Immature natural killer cell (primary cell): ENCODE measurements at regions not wholly inside any gene's neighbourhood (a gene's known extent, or its start where the extent isn't known, plus 50 kb on each side); places are given as distances from the start of the nearest gene placed in this dataset.

Experiments used
- DNase-seq, 3 donors: peaks; one replicate each; pipeline ENCODE4 v3.0.0; 2022; ENCODE audit warnings: mixed read lengths in 1 of 3
- H3K27ac Mint-ChIP-seq, 6 donors: one replicate each; pipeline ENCODE4 v1.8.0; 2020; ENCODE audit warnings: mixed read lengths in 6 of 6, mild to moderate bottlenecking in 5 of 6, inconsistent platforms in 4 of 6, moderate library complexity in 3 of 6
- H3K27me3 Mint-ChIP-seq, 3 donors: one replicate each; pipeline ENCODE4 v1.8.0; 2020 to 2021; ENCODE audit warnings: low read depth in 3 of 3, mild to moderate bottlenecking in 3 of 3, mixed read lengths in 3 of 3, moderate library complexity in 3 of 3, inconsistent platforms in 1 of 3
- H3K36me3 Mint-ChIP-seq, 3 donors: one replicate each; pipeline ENCODE4 v1.8.0; 2020; ENCODE audit warnings: mixed read lengths in 3 of 3, inconsistent platforms in 2 of 3, mild to moderate bottlenecking in 2 of 3
- H3K4me1 Mint-ChIP-seq, 2 donors: one replicate each; pipeline ENCODE4 v1.8.0; 2020; ENCODE audit warnings: inconsistent platforms in 2 of 2, mild to moderate bottlenecking in 2 of 2, mixed read lengths in 2 of 2, moderate library complexity in 1 of 2
- H3K4me3 Mint-ChIP-seq, 5 donors: one replicate each; pipeline ENCODE4 v1.8.0; 2020; ENCODE audit warnings: mild to moderate bottlenecking in 5 of 5, mixed read lengths in 5 of 5, inconsistent platforms in 3 of 5, moderate library complexity in 3 of 5
- H3K9me3 Mint-ChIP-seq, 6 donors: one replicate each; pipeline ENCODE4 v1.8.0; 2020; ENCODE audit warnings: mild to moderate bottlenecking in 6 of 6, mixed read lengths in 6 of 6, inconsistent platforms in 4 of 6, moderate library complexity in 3 of 6

- no peak overlapping the region for H3K4me3 Mint-ChIP-seq
- H3K27me3 Mint-ChIP-seq = peaks cover 1 to 3% (median 2%) of the 10 kb centered on the region in 3 donors
- no peaks in the 10 kb centered on the region for H3K4me1 Mint-ChIP-seq
- no peaks in the 10 kb centered on the region for H3K36me3 Mint-ChIP-seq
- no peak overlapping the region for H3K27ac Mint-ChIP-seq
- DNase-seq = no peak
- H3K9me3 Mint-ChIP-seq = peaks cover 0 to 1% (median 0%) of the 10 kb centered on the region in 6 donors
These were observed 100.7 kb downstream of the EFNB1 start for GRCh38 chrX:68929332-68930150.

- no peaks in the 10 kb centered on the region for H3K36me3 Mint-ChIP-seq
- no peak overlapping the region for H3K27ac Mint-ChIP-seq
- peaks cover 0 to 1% (median 0%) of the 10 kb centered on the region in 6 donors for H3K9me3 Mint-ChIP-seq
- no peaks in the 10 kb centered on the region for H3K4me1 Mint-ChIP-seq
- peaks cover 1 to 3% (median 2%) of the 10 kb centered on the region in 3 donors for H3K27me3 Mint-ChIP-seq
- H3K4me3 Mint-ChIP-seq = no peak overlapping the region
- DNase-seq = no peak
These were observed 99.6 kb downstream of the EFNB1 start for GRCh38 chrX:68928401-68928800.

- Mint-ChIP-seq H3K36me3 (no peaks in the 10 kb centered on the region), H3K9me3 (peaks cover 0 to 1% (median 0%) of the 10 kb centered on the region in 6 donors), H3K4me1 (no peaks in the 10 kb centered on the region), H3K4me3 (no peak overlapping the region), H3K27me3 (peaks cover 1 to 3% (median 2%) of the 10 kb centered on the region in 3 donors), H3K27ac (no peak overlapping the region)
- DNase-seq = no peak
These were observed 98.4 kb downstream of the EFNB1 start for GRCh38 chrX:68927178-68927577.

GRCh38 chrX:68923147-68923546 is 94.3 kb downstream of the EFNB1 start:
- DNase-seq = no peak
- Mint-ChIP-seq H3K9me3 (no peaks in the 10 kb centered on the region), H3K4me1 (peaks cover 3 to 8% of the 10 kb centered on the region in 2 donors), H3K36me3 (no peaks in the 10 kb centered on the region), H3K4me3 (no peak overlapping the region), H3K27me3 (peaks cover 0 to 3% (median 3%) of the 10 kb centered on the region in 3 donors), H3K27ac (no peak overlapping the region)

- H3K27me3 Mint-ChIP-seq = peaks cover 0 to 3% (median 3%) of the 10 kb centered on the region in 3 donors
- no peaks in the 10 kb centered on the region for H3K36me3 Mint-ChIP-seq
- H3K9me3 Mint-ChIP-seq = no peaks in the 10 kb centered on the region
- H3K4me1 Mint-ChIP-seq = peaks cover 3 to 8% of the 10 kb centered on the region in 2 donors
- DNase-seq = no peak
- no peak overlapping the region for H3K27ac Mint-ChIP-seq
- H3K4me3 Mint-ChIP-seq = no peak overlapping the region
These were observed 93.2 kb downstream of the EFNB1 start for GRCh38 chrX:68922013-68922412.

- DNase-seq = no peak
- no peaks in the 10 kb centered on the region for H3K36me3 Mint-ChIP-seq
- H3K4me3 Mint-ChIP-seq = no peak overlapping the region
- H3K27ac Mint-ChIP-seq = no peak overlapping the region
- no peaks in the 10 kb centered on the region for H3K9me3 Mint-ChIP-seq
- H3K27me3 Mint-ChIP-seq = peaks cover 0 to 4% (median 3%) of the 10 kb centered on the region in 3 donors
- peaks cover 6 to 8% of the 10 kb centered on the region in 2 donors for H3K4me1 Mint-ChIP-seq
These were observed 91.7 kb downstream of the EFNB1 start for GRCh38 chrX:68920561-68920960.

DNA sequence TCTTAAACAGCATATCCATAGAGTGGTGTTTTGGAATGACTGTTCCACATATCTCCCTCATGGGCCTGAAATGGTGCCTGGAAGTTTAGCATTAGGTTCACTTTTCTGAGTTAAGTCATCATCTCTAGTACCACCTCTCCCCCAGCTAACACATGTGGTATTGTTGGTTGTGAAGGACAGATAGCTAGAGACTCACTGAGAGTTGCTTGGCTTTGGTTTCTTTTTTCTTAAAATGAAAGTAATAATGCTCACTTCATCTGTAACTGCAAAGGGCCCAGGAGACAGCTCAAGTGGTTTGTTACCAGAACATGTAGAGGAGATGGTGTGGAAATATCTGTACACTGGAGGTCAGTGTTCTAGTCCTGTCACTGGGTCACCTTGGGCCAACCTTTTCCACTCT is 90.9 kb downstream of the EFNB1 start:
- H3K27ac Mint-ChIP-seq = peak overlapping the region in 1 of 6 donors; percentile 49
- peak in 2 of 3 donors; percentile 5 to 12 for DNase-seq
- no peaks in the 10 kb centered on the region for H3K9me3 Mint-ChIP-seq

DNA sequence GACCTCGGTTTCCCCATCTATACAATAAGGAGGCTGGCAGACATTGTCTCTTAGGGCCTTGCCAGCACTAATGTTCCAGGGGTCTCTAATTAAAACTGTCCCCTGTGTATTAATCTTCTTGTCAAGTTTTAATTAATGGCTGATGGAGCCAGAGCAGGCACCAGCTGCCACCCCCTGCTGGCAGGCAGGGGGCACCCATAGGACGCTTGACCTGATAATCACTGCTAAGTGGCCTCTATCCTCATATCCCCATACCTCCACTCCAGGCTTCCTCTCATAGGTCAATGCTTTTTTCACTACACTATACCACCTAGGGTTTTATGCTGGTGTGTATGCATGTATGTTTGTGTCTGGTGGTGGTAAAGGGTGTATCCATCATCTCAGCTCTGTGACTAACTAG is 89.4 kb downstream of the EFNB1 start:
- H3K4me1 Mint-ChIP-seq = peaks cover 6 to 8% of the 10 kb centered on the region in 2 donors
- H3K27me3 Mint-ChIP-seq = peaks cover 0 to 7% (median 3%) of the 10 kb centered on the region in 3 donors
- H3K4me3 Mint-ChIP-seq = no peak overlapping the region
- no peaks in the 10 kb centered on the region for H3K36me3 Mint-ChIP-seq
- H3K9me3 Mint-ChIP-seq = no peaks in the 10 kb centered on the region
- DNase-seq = no peak
- H3K27ac Mint-ChIP-seq = no peak overlapping the region

More for the DNA sequence above, 90.9 kb downstream of the EFNB1 start:
- H3K36me3 Mint-ChIP-seq = no peaks in the 10 kb centered on the region
- no peak overlapping the region for H3K4me3 Mint-ChIP-seq
- H3K27me3 Mint-ChIP-seq = peaks cover 0 to 5% (median 3%) of the 10 kb centered on the region in 3 donors
- H3K4me1 Mint-ChIP-seq = peaks cover 6 to 8% of the 10 kb centered on the region in 2 donors

GRCh38 chrX:68917799-68918198 is 89.0 kb downstream of the EFNB1 start:
- Mint-ChIP-seq H3K36me3 (no peaks in the 10 kb centered on the region), H3K27ac (no peak overlapping the region), H3K4me1 (peaks cover 6 to 8% of the 10 kb centered on the region in 2 donors), H3K4me3 (no peak overlapping the region), H3K9me3 (no peaks in the 10 kb centered on the region), H3K27me3 (peaks cover 0 to 7% (median 3%) of the 10 kb centered on the region in 3 donors)
- DNase-seq = no peak

- Mint-ChIP-seq H3K4me1 (peaks cover 6 to 8% of the 10 kb centered on the region in 2 donors), H3K27me3 (peaks cover 0 to 7% (median 3%) of the 10 kb centered on the region in 3 donors), H3K27ac (no peak overlapping the region), H3K36me3 (no peaks in the 10 kb centered on the region), H3K9me3 (no peaks in the 10 kb centered on the region), H3K4me3 (no peak overlapping the region)
- no peak for DNase-seq
These were observed 88.1 kb downstream of the EFNB1 start for GRCh38 chrX:68916891-68917290.

DNA sequence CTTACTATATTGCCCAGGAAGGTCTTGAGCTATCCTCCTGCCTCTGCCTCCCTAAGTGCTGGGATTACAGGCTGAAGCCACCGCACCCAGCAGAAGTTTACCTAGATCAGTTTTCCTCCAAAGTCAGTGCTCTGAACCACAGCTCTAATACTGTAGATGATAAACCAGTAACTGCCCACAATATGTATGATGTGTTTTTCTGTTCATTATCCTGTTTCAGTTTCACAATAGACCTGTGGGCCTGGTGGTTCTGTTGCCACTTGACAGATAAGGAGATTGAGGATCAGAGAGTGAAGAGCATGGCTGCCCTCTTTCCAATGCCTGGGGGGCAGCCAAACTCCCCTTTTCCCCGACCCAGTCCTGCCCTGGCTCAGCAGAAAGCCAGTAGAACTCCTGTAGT is 87.0 kb downstream of the EFNB1 start:
- H3K9me3 Mint-ChIP-seq = no peaks in the 10 kb centered on the region
- no peak for DNase-seq
- no peak overlapping the region for H3K27ac Mint-ChIP-seq
- H3K4me1 Mint-ChIP-seq = peaks cover 6 to 8% of the 10 kb centered on the region in 2 donors
- H3K4me3 Mint-ChIP-seq = no peak overlapping the region
- H3K27me3 Mint-ChIP-seq = peaks cover 0 to 7% (median 1%) of the 10 kb centered on the region in 3 donors
- H3K36me3 Mint-ChIP-seq = no peaks in the 10 kb centered on the region

DNA sequence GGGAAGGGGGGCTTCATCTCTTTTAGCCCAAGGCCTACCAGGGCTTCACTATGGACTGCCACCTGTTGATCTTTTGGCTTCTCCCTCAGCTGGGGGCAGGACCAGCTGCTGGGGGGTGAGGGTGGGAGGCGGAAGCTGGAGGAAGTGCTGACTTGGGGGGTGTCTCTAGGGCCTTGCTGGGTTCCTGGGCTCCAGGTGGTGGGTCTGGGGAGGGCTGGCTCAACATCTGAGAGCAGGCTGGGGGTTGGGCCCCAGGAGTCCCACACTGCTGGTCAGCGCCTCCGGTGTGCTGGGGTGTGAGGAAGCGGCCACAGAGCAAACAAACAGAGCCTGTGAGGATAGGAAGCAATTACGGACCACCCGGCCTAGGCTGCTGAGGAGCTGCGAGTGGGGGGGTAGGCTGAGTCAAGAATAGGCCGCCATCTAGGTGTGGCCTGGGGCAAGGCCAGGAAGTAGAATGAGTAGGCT is 85.7 kb downstream of the EFNB1 start:
- no peak for DNase-seq
- Mint-ChIP-seq H3K27me3 (peaks cover 0 to 10% (median 3%) of the 10 kb centered on the region in 3 donors), H3K4me3 (no peak overlapping the region), H3K4me1 (peaks cover 2 to 4% of the 10 kb centered on the region in 2 donors), H3K27ac (no peak overlapping the region), H3K9me3 (no peaks in the 10 kb centered on the region), H3K36me3 (no peaks in the 10 kb centered on the region)

DNA sequence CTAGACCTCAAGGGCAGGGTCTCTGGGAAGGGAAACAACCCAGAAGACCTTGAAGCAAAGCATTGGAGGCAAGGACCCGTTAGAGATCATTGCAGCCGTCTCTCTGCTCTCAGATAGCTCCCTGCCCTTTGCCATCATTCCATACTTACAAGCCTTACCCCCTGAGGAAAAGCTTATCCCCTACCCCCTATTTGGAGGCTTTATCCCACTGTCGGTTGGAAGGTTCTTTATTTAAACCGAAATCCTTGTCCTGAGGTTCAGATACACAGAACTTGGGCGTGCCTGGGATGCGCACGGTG is 84.4 kb downstream of the EFNB1 start:
- Mint-ChIP-seq H3K27ac (no peak overlapping the region), H3K27me3 (peaks cover 0 to 10% (median 3%) of the 10 kb centered on the region in 3 donors), H3K4me3 (no peak overlapping the region), H3K4me1 (peaks cover 0 to 4% of the 10 kb centered on the region in 2 donors), H3K9me3 (no peaks in the 10 kb centered on the region), H3K36me3 (no peaks in the 10 kb centered on the region)
- DNase-seq = no peak

DNA sequence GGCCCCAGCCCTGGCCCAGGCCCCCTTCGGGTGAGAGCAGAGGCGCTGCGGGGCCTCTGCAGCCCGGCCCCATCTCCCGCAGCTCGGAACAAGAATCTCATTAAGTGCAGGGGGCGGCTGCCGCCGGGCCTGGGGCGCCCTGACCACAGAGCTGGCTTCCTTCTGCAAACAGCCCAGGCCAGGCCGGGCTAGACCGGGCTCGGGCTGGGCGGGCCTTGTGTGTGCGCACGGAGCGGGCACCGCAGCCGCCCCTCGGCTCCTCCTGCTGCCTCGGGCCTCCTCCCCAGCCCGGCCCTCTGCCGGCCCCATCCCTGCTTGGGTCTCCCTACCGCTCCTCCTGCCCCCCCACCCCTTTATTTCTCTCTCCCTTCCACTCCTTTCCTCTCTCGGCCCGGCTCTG is 83.3 kb downstream of the EFNB1 start:
- H3K27ac Mint-ChIP-seq = no peak overlapping the region
- H3K27me3 Mint-ChIP-seq = peaks cover 0 to 10% (median 3%) of the 10 kb centered on the region in 3 donors
- no peaks in the 10 kb centered on the region for H3K36me3 Mint-ChIP-seq
- DNase-seq = no peak
- H3K9me3 Mint-ChIP-seq = no peaks in the 10 kb centered on the region
- peaks cover 0 to 4% of the 10 kb centered on the region in 2 donors for H3K4me1 Mint-ChIP-seq
- H3K4me3 Mint-ChIP-seq = no peak overlapping the region
